H9 (cell line): ENCODE measurements at regions not wholly inside any gene's neighbourhood (a gene's known extent, or its start where the extent isn't known, plus 50 kb on each side); places are given as distances from the start of the nearest gene placed in this dataset.

ENCODE experiments used
- DNase-seq: peaks from one replicate; pipeline ENCODE4 v3.0.0-alpha.2; 2017
- H2AFZ ChIP-seq: one replicate; pipeline ENCODE4 v1.6.1; 2013; ENCODE audit warnings: mild to moderate bottlenecking, low read length, control low read depth, moderate library complexity
- H2AK5ac ChIP-seq: 2 replicates; pipeline ENCODE4 v1.6.1; 2013; ENCODE audit warnings: low read length, control low read depth, mixed read lengths; ENCODE audit not compliant: insufficient read length
- H2BK120ac ChIP-seq: one replicate; pipeline ENCODE4 v1.6.1; 2013; ENCODE audit warnings: low read depth, mild to moderate bottlenecking, low read length, control low read depth, inconsistent platforms; ENCODE audit not compliant: poor library complexity, severe bottlenecking
- H2BK12ac ChIP-seq: 2 replicates; pipeline ENCODE4 v1.6.1; 2013; ENCODE audit warnings: low read length, control low read depth, mixed read lengths, low read depth; ENCODE audit not compliant: insufficient read length
- H2BK15ac ChIP-seq: 2 replicates; pipeline ENCODE4 v1.6.1; 2013; ENCODE audit warnings: low read depth, low read length, control low read depth
- H2BK20ac ChIP-seq: one replicate; pipeline ENCODE4 v1.6.1; 2013; ENCODE audit warnings: low read depth, mild to moderate bottlenecking, low read length, control low read depth, inconsistent platforms; ENCODE audit not compliant: poor library complexity, severe bottlenecking
- H2BK5ac ChIP-seq: 2 replicates; pipeline ENCODE4 v1.6.1; 2013; ENCODE audit warnings: low read length, control low read depth, mixed read lengths; ENCODE audit not compliant: insufficient read length
- H3K14ac ChIP-seq: 2 replicates; pipeline ENCODE4 v1.6.1; 2013; ENCODE audit warnings: low read length, control low read depth; ENCODE audit not compliant: insufficient read depth
- H3K18ac ChIP-seq: 2 replicates; pipeline ENCODE4 v1.6.1; 2013; ENCODE audit warnings: low read depth, mild to moderate bottlenecking, mixed read lengths, low read length, control low read depth; ENCODE audit not compliant: insufficient read length
- H3K23ac ChIP-seq: 2 replicates; pipeline ENCODE4 v1.6.1; 2013; ENCODE audit warnings: low read length, control low read depth, mixed read lengths, low read depth; ENCODE audit not compliant: insufficient read length
- H3K23me2 ChIP-seq: 2 replicates; pipeline ENCODE4 v1.6.1; 2013; ENCODE audit warnings: low read depth, mild to moderate bottlenecking, mixed read lengths, low read length, control low read depth; ENCODE audit not compliant: insufficient read length, poor library complexity, severe bottlenecking
- H3K27ac ChIP-seq: 2 replicates; pipeline ENCODE4 v1.5.1; 2013; ENCODE audit warnings: low read length, control low read depth, mixed read lengths, low read depth; ENCODE audit not compliant: insufficient read length
- H3K27me3 ChIP-seq: 2 replicates; pipeline ENCODE4 v1.6.1; 2013; ENCODE audit warnings: low read length, control low read depth, inconsistent platforms; ENCODE audit not compliant: insufficient read depth
- H3K4ac ChIP-seq: 2 replicates; pipeline ENCODE4 v1.6.1; 2013; ENCODE audit warnings: low read depth, mild to moderate bottlenecking, control low read depth, inconsistent platforms, low read length, moderate library complexity
- H3K4me1 ChIP-seq: 2 replicates; pipeline ENCODE4 v1.6.1; 2013; ENCODE audit warnings: low read length, control low read depth, inconsistent platforms; ENCODE audit not compliant: insufficient read depth
- H3K4me2 ChIP-seq: 2 replicates; pipeline ENCODE4 v1.6.1; 2013; ENCODE audit warnings: low read length, control low read depth, mixed read lengths; ENCODE audit not compliant: insufficient read length, insufficient read depth
- H3K56ac ChIP-seq: 2 replicates; pipeline ENCODE4 v1.6.1; 2013; ENCODE audit warnings: low read depth, mild to moderate bottlenecking, mixed read lengths, low read length, control low read depth; ENCODE audit not compliant: insufficient read length
- H3K79me1 ChIP-seq: 2 replicates; pipeline ENCODE4 v1.6.1; 2013; ENCODE audit warnings: low read depth, mild to moderate bottlenecking, moderate library complexity, low read length, control low read depth, inconsistent platforms; ENCODE audit not compliant: insufficient read depth, poor library complexity, severe bottlenecking
- H3K79me2 ChIP-seq: 2 replicates; pipeline ENCODE4 v1.6.1; 2013; ENCODE audit warnings: low read length, control low read depth, inconsistent platforms; ENCODE audit not compliant: insufficient read depth
- H3K9ac ChIP-seq: 2 replicates; pipeline ENCODE4 v1.6.1; 2013; ENCODE audit warnings: low read length, control low read depth, mixed read lengths; ENCODE audit not compliant: insufficient read length; ENCODE audit errors: extremely low read depth
- H3K9me3 ChIP-seq: one replicate; pipeline ENCODE4 v1.6.1; 2013; ENCODE audit warnings: low read depth, low read length, inconsistent platforms; ENCODE audit not compliant: control insufficient read depth
- H3T11ph ChIP-seq: one replicate; pipeline ENCODE4 v1.6.1; 2013; ENCODE audit warnings: mild to moderate bottlenecking, low read length, control low read depth, inconsistent platforms
- H4K20me1 ChIP-seq: one replicate; pipeline ENCODE4 v1.6.1; 2013; ENCODE audit not compliant: control insufficient read depth, insufficient read length, insufficient read depth
- H4K5ac ChIP-seq: 2 replicates; pipeline ENCODE4 v1.6.1; 2013; ENCODE audit warnings: low read depth, mild to moderate bottlenecking, mixed read lengths, low read length, control low read depth; ENCODE audit not compliant: insufficient read length
- H4K8ac ChIP-seq: replicated peaks from 2 replicates; pipeline ENCODE4 v1.6.1; 2013; ENCODE audit warnings: low read length, control low read depth, mixed read lengths, low read depth; ENCODE audit not compliant: insufficient read length
- H4K91ac ChIP-seq: 2 replicates; pipeline ENCODE4 v1.6.1; 2013; ENCODE audit warnings: low read depth, mild to moderate bottlenecking, moderate library complexity, mixed read lengths, low read length, control low read depth; ENCODE audit not compliant: insufficient read length
- H3K27ac Mint-ChIP-seq, 3 experiments: 2 replicates in 2 of 3; 3 replicates in 1 of 3; pipeline ENCODE4 v1.8.0; 2020 to 2021; ENCODE audit warnings: mixed read lengths in 3 of 3, mild to moderate bottlenecking in 1 of 3, moderate library complexity in 1 of 3
- H3K27me3 Mint-ChIP-seq: 2 replicates; pipeline ENCODE4 v1.8.0; 2021; ENCODE audit warnings: low read depth, mild to moderate bottlenecking, moderate library complexity, mixed read lengths
- H3K36me3 Mint-ChIP-seq, 3 experiments: 2 replicates in 2 of 3; 3 replicates in 1 of 3; pipeline ENCODE4 v1.8.0; 2020 to 2021; ENCODE audit warnings: low read depth in 3 of 3, mixed read lengths in 3 of 3; ENCODE audit not compliant: insufficient read depth in 1 of 3
- H3K4me1 Mint-ChIP-seq, 2 experiments: 2 replicates each; pipeline ENCODE4 v1.8.0; 2020; ENCODE audit warnings: mixed read lengths in 2 of 2
- H3K4me3 Mint-ChIP-seq, 2 experiments: 2 replicates in 1 of 2; 3 replicates in 1 of 2; pipeline ENCODE4 v1.8.0; 2020 to 2021; ENCODE audit warnings: mild to moderate bottlenecking in 2 of 2, mixed read lengths in 2 of 2, moderate library complexity in 1 of 2
- H3K9me3 Mint-ChIP-seq, 2 experiments: 2 replicates in 1 of 2; 3 replicates in 1 of 2; pipeline ENCODE4 v1.8.0; 2020; ENCODE audit warnings: mild to moderate bottlenecking in 2 of 2, mixed read lengths in 2 of 2, moderate library complexity in 1 of 2
- WGBS: extraction: QIAGEN DNeasy Blood & Tissue Kit; methylation state at CpG from one replicate; pipeline ENCODE4 v1.1.7; 2013; ENCODE audit warnings: missing lambda C conversion rate, low lambda C conversion rate, mixed read lengths; ENCODE audit not compliant: insufficient read length; ENCODE audit errors: extremely low coverage; 5-methylcytosine and 5-hydroxymethylcytosine counted together
- TF ChIP-seq, protein P1 (sequence below): fragments of 200-600 bp; sonication (generic); conservative IDR thresholded peaks from 3 replicates; pipeline ENCODE4 v1.8.0; 2021; ENCODE audit warnings: antibody characterized with exemption, mild to moderate bottlenecking

DNA sequence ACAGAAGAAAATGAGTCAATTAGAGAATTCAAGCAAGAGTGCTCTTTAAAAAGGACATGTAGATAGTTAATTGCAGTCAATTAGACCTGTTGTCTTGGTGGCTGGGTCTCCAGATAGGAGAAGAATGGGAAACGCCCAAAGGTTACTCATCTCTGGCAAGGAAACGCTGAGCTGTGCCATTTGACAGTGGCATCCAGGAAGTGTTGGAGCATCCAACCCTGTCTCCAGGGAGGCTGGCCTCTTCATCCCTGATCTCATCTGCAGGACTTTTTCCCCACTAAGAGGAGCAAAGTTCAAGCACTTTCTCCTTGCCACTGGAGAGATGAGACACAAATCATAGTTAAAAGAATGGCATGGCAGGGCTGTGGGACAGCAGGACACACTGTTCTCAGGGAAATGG is 111.7 kb upstream of the MSX2 start:
- Histone ChIP-seq H3K4ac (no peak overlapping the region), H4K5ac (no peak overlapping the region), H2BK120ac (no peak overlapping the region), H2AFZ (no peak overlapping the region), H3K27ac (no peak overlapping the region), H3K79me2 (no peaks in the 10 kb centered on the region), H2AK5ac (no peak overlapping the region), H3K4me2 (no peak overlapping the region), H3K56ac (no peak overlapping the region), H3K4me1 (no peaks in the 10 kb centered on the region), H3T11ph (no peak overlapping the region), H4K91ac (no peak overlapping the region), H3K18ac (no peak overlapping the region), H2BK5ac (no peak overlapping the region), H3K9ac (no peak overlapping the region), H4K8ac (no peak overlapping the region), H3K23ac (no peak overlapping the region), H4K20me1 (no peaks in the 10 kb centered on the region), H2BK20ac (no peak overlapping the region), H2BK15ac (no peak overlapping the region), H3K27me3 (no peaks in the 10 kb centered on the region), H3K14ac (no peak overlapping the region), H3K9me3 (no peaks in the 10 kb centered on the region), H2BK12ac (no peak overlapping the region), H3K23me2 (no peaks in the 10 kb centered on the region), H3K79me1 (no peaks in the 10 kb centered on the region)
- H3K4me1 Mint-ChIP-seq: no peaks in the 10 kb centered on the region
- H3K4me3 Mint-ChIP-seq: no peak overlapping the region
- H3K36me3 Mint-ChIP-seq: peaks cover 0 to 4% (median 1%) of the 10 kb centered on the region in 3 experiments; a peak in 1 of 7 replicates
- no CpG with 5 or more reads among the region's 2 CpGs for WGBS
- H3K27me3 Mint-ChIP-seq: no peaks in the 10 kb centered on the region; the same call in 1 of the 2 replicates
- peaks cover 5% of the 10 kb centered on the region in 2 experiments; a peak in 3 of 5 replicates for H3K9me3 Mint-ChIP-seq
- TF ChIP-seq, protein P1, sequence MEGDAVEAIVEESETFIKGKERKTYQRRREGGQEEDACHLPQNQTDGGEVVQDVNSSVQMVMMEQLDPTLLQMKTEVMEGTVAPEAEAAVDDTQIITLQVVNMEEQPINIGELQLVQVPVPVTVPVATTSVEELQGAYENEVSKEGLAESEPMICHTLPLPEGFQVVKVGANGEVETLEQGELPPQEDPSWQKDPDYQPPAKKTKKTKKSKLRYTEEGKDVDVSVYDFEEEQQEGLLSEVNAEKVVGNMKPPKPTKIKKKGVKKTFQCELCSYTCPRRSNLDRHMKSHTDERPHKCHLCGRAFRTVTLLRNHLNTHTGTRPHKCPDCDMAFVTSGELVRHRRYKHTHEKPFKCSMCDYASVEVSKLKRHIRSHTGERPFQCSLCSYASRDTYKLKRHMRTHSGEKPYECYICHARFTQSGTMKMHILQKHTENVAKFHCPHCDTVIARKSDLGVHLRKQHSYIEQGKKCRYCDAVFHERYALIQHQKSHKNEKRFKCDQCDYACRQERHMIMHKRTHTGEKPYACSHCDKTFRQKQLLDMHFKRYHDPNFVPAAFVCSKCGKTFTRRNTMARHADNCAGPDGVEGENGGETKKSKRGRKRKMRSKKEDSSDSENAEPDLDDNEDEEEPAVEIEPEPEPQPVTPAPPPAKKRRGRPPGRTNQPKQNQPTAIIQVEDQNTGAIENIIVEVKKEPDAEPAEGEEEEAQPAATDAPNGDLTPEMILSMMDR: no peak
- no peak for DNase-seq
- no peak overlapping the region for H3K27ac Mint-ChIP-seq
